ENCODE measurements at regions not wholly inside any gene's neighbourhood (a gene's known extent, or its start where the extent isn't known, plus 50 kb on each side); places are given as distances from the start of the nearest gene placed in this dataset.
"Not testable (repeated sequence)": the region's sequence is repeated elsewhere in the genome, so short reads cannot be mapped to it uniquely, and the experiment has no call there.

- TF ChIP-seq CTCF (IDR thresholded peaks at IDR 0.05; ENCODE audit: insufficient read depth, low read depth, low read length, missing control alignments): no peak
- no peak overlapping the region for H3K4me3 ChIP-seq (ENCODE audit: low read depth, low read length)
- no peak for DNase-seq (ENCODE audit: low read depth)
Measured at GRCh38 chr10:45111509-45111908, 110.8 kb downstream of the ZNF22 start.

GRCh38 chr10:45117940-45118339, 117.2 kb downstream of the ZNF22 start:
- H3K4me3 ChIP-seq (ENCODE audit: low read depth, low read length); DNase-seq (ENCODE audit: low read depth): not testable (repeated sequence)

GRCh38 chr10:45118929-45119328, 118.2 kb downstream of the ZNF22 start:
- no peak for DNase-seq (ENCODE audit: low read depth)
- no peak overlapping the region for H3K4me3 ChIP-seq (ENCODE audit: low read depth, low read length)
- TF ChIP-seq CTCF (IDR thresholded peaks at IDR 0.05; ENCODE audit: insufficient read depth, low read depth, low read length, missing control alignments): no peak

- DNase-seq (ENCODE audit: low read depth); H3K4me3 ChIP-seq (ENCODE audit: low read depth, low read length): not testable (repeated sequence)
Measured at GRCh38 chr10:45122180-45122860, 121.6 kb downstream of the ZNF22 start.

GRCh38 chr10:45135443-45136198, 134.9 kb downstream of the ZNF22 start:
- no peak for DNase-seq (ENCODE audit: low read depth)
- H3K4me3 ChIP-seq (ENCODE audit: low read depth, low read length): no peak overlapping the region
- TF ChIP-seq CTCF (IDR thresholded peaks at IDR 0.05; ENCODE audit: insufficient read depth, low read depth, low read length, missing control alignments): no peak

- no peak for TF ChIP-seq CTCF (IDR thresholded peaks at IDR 0.05; ENCODE audit: insufficient read depth, low read depth, low read length, missing control alignments)
- no peak for DNase-seq (ENCODE audit: low read depth)
- H3K4me3 ChIP-seq (ENCODE audit: low read depth, low read length): no peak overlapping the region
Measured at GRCh38 chr10:45136256-45136655, 135.5 kb downstream of the ZNF22 start.

GRCh38 chr10:45144326-45145070, 143.8 kb downstream of the ZNF22 start:
- no peak overlapping the region for H3K4me3 ChIP-seq (ENCODE audit: low read depth, low read length)
- DNase-seq (ENCODE audit: low read depth): no peak
- no peak for TF ChIP-seq CTCF (IDR thresholded peaks at IDR 0.05; ENCODE audit: insufficient read depth, low read depth, low read length, missing control alignments)

GRCh38 chr10:45145143-45145542, 144.4 kb downstream of the ZNF22 start:
- DNase-seq (ENCODE audit: low read depth); H3K4me3 ChIP-seq (ENCODE audit: low read depth, low read length): not testable (repeated sequence)

All from GM12865 (cell line).